Epithelial cell of proximal tubule (primary cell): ENCODE measurements at regions not wholly inside any gene's neighbourhood (a gene's known extent, or its start where the extent isn't known, plus 50 kb on each side); places are given as distances from the start of the nearest gene placed in this dataset.

Experiments
- DNase-seq: peaks from one replicate; pipeline ENCODE4 v3.0.0-alpha.2; 2011; ENCODE audit warnings: low read depth
- H3K4me3 ChIP-seq: 2 replicates; pipeline ENCODE4 v1.5.1; 2011; ENCODE audit warnings: low read depth, mild to moderate bottlenecking, low read length
- CTCF ChIP-seq: conservative IDR thresholded peaks from 2 replicates; pipeline ENCODE4 v1.5.1; 2012; ENCODE audit warnings: low read depth, mild to moderate bottlenecking, low read length

- DNase-seq, result no peak
- H3K4me3 ChIP-seq, result no peak overlapping the region
- no peak for TF ChIP-seq CTCF
Measured at GRCh38 chr5:8845296-8845695, 700.6 kb downstream of the SEMA5A start.

GRCh38 chr5:8848366-8848765, 697.5 kb downstream of the SEMA5A start:
- DNase-seq, result no peak
- TF ChIP-seq CTCF, result no peak
- no peak overlapping the region for H3K4me3 ChIP-seq

- DNase-seq, result peak; percentile 71
- no peak overlapping the region for H3K4me3 ChIP-seq
- no peak for TF ChIP-seq CTCF
Measured at GRCh38 chr5:8848997-8849594, 696.8 kb downstream of the SEMA5A start.

- no peak for DNase-seq
- TF ChIP-seq CTCF, result peak; percentile 27
- no peak overlapping the region for H3K4me3 ChIP-seq
Measured at GRCh38 chr5:8851101-8851500, 694.8 kb downstream of the SEMA5A start.

- TF ChIP-seq CTCF, result no peak
Measured at GRCh38 chr5:8857051-8857450, 688.8 kb downstream of the SEMA5A start.

GRCh38 chr5:8861764-8862163, 684.1 kb downstream of the SEMA5A start:
- no peak for TF ChIP-seq CTCF
- no peak for DNase-seq
- H3K4me3 ChIP-seq, result peak overlapping the region; percentile 2

More at GRCh38 chr5:8857051-8857450, 688.8 kb downstream of the SEMA5A start:
- H3K4me3 ChIP-seq, result no peak overlapping the region
- no peak for DNase-seq

- peak; percentile 79 for TF ChIP-seq CTCF
- DNase-seq, result no peak
Measured at GRCh38 chr5:8864053-8864452, 681.8 kb downstream of the SEMA5A start.

More at GRCh38 chr5:8864053-8864452, 681.8 kb downstream of the SEMA5A start:
- no peak overlapping the region for H3K4me3 ChIP-seq
